ENCODE measurements at regions not wholly inside any gene's neighbourhood (a gene's known extent, or its start where the extent isn't known, plus 50 kb on each side); places are given as distances from the start of the nearest gene placed in this dataset.
"Not testable (repeated sequence)": the region's sequence is repeated elsewhere in the genome, so short reads cannot be mapped to it uniquely, and the experiment has no call there.

- Histone ChIP-seq H3K4me1 (replicated peaks) (no peaks in the 10 kb centered on the region), H3K27ac (no peak overlapping the region), H3K27me3 (replicated peaks; ENCODE audit: insufficient read depth) (no peaks in the 10 kb centered on the region), H3K4me3 (no peak overlapping the region), H3K36me3 (no peaks in the 10 kb centered on the region), H3K9me3 (no peaks in the 10 kb centered on the region)
- TF ChIP-seq CTCF (IDR thresholded peaks at IDR 0.05), result no peak
- TF ChIP-seq POLR2AphosphoS5 (IDR thresholded peaks at IDR 0.05), result no peak
- no peak for TF ChIP-seq POLR2A (IDR thresholded peaks at IDR 0.05)
- no peak for DNase-seq (ENCODE audit: low spot score)
- intact Hi-C loops (cut with DNase I), result no loop called here
Observed at GRCh38 chr5:169519358-169519757, 64.2 kb upstream of the SPDL1 start.

GRCh38 chr5:169518779-169519178 is 64.8 kb upstream of the SPDL1 start:
- intact Hi-C loops (cut with DNase I), result not testable (repeated sequence)

GRCh38 chr5:169512385-169512784 is 71.2 kb upstream of the SPDL1 start:
- H3K9me3 ChIP-seq, result no peaks in the 10 kb centered on the region
- H3K4me1 ChIP-seq (replicated peaks), result no peaks in the 10 kb centered on the region
- H3K4me3 ChIP-seq, result no peak overlapping the region
- H3K27ac ChIP-seq, result no peak overlapping the region
- 78% methylated on average over 4 of the region's 4 CpGs for WGBS
- TF ChIP-seq POLR2A (IDR thresholded peaks at IDR 0.05), result no peak
- no peak for TF ChIP-seq CTCF (IDR thresholded peaks at IDR 0.05)
- no peak for TF ChIP-seq POLR2AphosphoS5 (IDR thresholded peaks at IDR 0.05)
- H3K27me3 ChIP-seq (replicated peaks; ENCODE audit: insufficient read depth), result no peaks in the 10 kb centered on the region
- DNase-seq (ENCODE audit: low spot score), result no peak
- intact Hi-C loops (cut with DNase I), result no loop called here
- H3K36me3 ChIP-seq, result no peaks in the 10 kb centered on the region

More at GRCh38 chr5:169518779-169519178, 64.8 kb upstream of the SPDL1 start:
- H3K9me3 ChIP-seq; H3K36me3 ChIP-seq; DNase-seq (ENCODE audit: low spot score); H3K27me3 ChIP-seq (replicated peaks; ENCODE audit: insufficient read depth); H3K27ac ChIP-seq; H3K4me3 ChIP-seq; H3K4me1 ChIP-seq (replicated peaks): not testable (repeated sequence)

- intact Hi-C loops (cut with DNase I), result no loop called here
- 39% methylated on average over 3 of the region's 3 CpGs for WGBS
- no peak overlapping the region for H3K27ac ChIP-seq
- H3K9me3 ChIP-seq, result no peaks in the 10 kb centered on the region
- no peaks in the 10 kb centered on the region for H3K27me3 ChIP-seq (replicated peaks; ENCODE audit: insufficient read depth)
- H3K36me3 ChIP-seq, result no peaks in the 10 kb centered on the region
- no peaks in the 10 kb centered on the region for H3K4me1 ChIP-seq (replicated peaks)
- H3K4me3 ChIP-seq, result no peak overlapping the region
- no peak for DNase-seq (ENCODE audit: low spot score)
- TF ChIP-seq POLR2AphosphoS5 (IDR thresholded peaks at IDR 0.05) (no peak), POLR2A (IDR thresholded peaks at IDR 0.05) (no peak)
Observed at GRCh38 chr5:169511708-169512107, 71.9 kb upstream of the SPDL1 start.

- no peaks in the 10 kb centered on the region for H3K4me1 ChIP-seq (replicated peaks)
- no peaks in the 10 kb centered on the region for H3K27me3 ChIP-seq (replicated peaks; ENCODE audit: insufficient read depth)
- no peak for TF ChIP-seq POLR2A (IDR thresholded peaks at IDR 0.05)
- TF ChIP-seq CTCF (IDR thresholded peaks at IDR 0.05), result no peak
- 93% methylated on average over 1 of the region's 1 CpG for WGBS
- H3K9me3 ChIP-seq, result no peaks in the 10 kb centered on the region
- no peak overlapping the region for H3K27ac ChIP-seq
- no peak overlapping the region for H3K4me3 ChIP-seq
- DNase-seq (ENCODE audit: low spot score), result no peak
- intact Hi-C loops (cut with DNase I), result no loop called here
- no peaks in the 10 kb centered on the region for H3K36me3 ChIP-seq
Observed at GRCh38 chr5:169507051-169507450, 76.5 kb upstream of the SPDL1 start.

- WGBS, result 50% methylated on average over 5 of the region's 5 CpGs
- TF ChIP-seq POLR2A (IDR thresholded peaks at IDR 0.05) (no peak), POLR2AphosphoS5 (IDR thresholded peaks at IDR 0.05) (no peak), CTCF (IDR thresholded peaks at IDR 0.05) (no peak)
- Histone ChIP-seq H3K9me3 (no peaks in the 10 kb centered on the region), H3K4me3 (no peak overlapping the region), H3K36me3 (no peaks in the 10 kb centered on the region), H3K4me1 (replicated peaks) (no peaks in the 10 kb centered on the region), H3K27me3 (replicated peaks; ENCODE audit: insufficient read depth) (no peaks in the 10 kb centered on the region), H3K27ac (no peak overlapping the region)
- DNase-seq (ENCODE audit: low spot score), result no peak
- intact Hi-C loops (cut with DNase I), result no loop called here
Observed at GRCh38 chr5:169503886-169504285, 79.7 kb upstream of the SPDL1 start.

Measured in prostate gland (tissue), 2 donors.